Limb (tissue), 2 donors: ENCODE measurements at regions not wholly inside any gene's neighbourhood (a gene's known extent, or its start where the extent isn't known, plus 50 kb on each side); places are given as distances from the start of the nearest gene placed in this dataset.
"Not testable (repeated sequence)": the region's sequence is repeated elsewhere in the genome, so short reads cannot be mapped to it uniquely, and the experiment has no call there.

Experiments used
- DNase-seq, 2 donors: peaks; one replicate each; pipeline ENCODE4 v3.0.0-alpha.2; 2016; ENCODE audit errors: extremely low spot score in 2 of 2

DNA sequence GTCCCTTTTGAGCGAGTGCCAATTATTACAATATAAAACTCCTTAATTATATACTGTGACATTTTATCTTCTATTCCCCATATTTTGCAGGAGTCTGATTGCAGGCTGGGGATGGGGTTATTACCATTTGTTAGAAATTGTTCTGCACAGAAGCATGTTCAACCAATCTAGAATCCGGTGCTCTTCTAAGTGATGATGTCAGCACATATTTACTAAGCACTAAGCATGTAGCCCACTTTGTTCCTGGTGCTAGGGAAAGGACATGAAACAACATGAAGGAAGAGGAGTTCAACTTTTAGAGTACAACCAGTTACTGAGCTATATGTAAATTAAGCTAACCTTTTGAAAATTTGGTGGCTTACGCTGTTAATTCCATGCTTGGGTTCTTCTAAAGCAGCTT, 52.8 kb upstream of the IL1RAPL2 start:
- peak in 1 of 2 donors; percentile 1 for DNase-seq

DNA sequence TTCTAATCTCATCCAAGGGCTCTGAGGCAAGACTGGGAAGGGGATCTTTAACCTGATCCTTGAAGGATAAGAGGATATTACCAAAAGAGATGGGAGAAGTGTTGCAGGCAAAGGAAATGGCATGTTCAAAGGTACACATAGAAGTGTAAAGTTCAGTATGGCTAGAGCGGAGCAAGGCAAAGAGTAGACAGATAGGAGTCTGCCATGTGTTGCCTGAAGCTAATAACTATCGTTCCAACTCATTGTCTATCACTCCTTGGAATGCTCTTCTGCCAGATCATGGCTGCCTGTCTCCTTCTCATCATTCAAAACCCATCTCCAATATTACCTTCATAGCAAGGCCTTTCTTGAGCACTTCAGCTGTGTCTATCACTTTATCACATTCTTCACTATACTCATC, 55.2 kb upstream of the IL1RAPL2 start:
- DNase-seq = no peak

DNA sequence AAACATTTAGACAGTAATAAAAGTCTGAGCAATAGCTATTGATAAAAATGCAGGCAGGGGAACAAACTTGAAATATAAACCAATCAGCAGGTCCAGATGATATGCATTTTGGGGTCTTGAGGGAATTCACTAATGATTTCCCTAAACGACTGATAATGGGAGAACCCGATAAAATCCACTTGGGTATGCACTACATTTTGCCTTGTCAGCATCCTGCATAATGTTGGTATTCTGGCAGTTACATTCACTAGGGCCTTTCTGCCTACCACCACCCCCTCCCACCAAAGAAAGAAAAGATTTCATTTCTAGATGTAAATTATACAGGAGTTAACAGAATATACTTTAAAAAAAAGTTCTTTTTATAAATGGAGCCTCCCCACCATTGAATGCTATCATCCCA, 63.5 kb upstream of the IL1RAPL2 start:
- no peak for DNase-seq

DNA sequence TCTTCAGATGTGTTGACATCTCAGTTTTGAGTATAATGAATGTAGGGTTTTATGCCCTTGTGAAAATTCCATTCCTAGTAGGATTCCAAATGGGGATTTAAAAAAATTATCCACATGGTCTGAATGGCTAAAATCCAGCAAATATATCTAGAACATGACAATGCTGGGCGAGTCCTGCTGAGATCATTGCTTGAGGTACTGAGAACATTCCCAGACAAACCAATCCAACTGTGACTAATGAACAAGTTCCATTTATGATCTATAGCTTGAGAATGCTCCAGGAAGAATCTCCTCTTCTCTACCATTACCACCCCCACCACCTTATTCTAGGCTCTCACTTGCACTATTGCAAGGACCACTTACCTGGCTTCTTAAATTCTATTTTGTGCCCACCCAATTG, 77.2 kb upstream of the IL1RAPL2 start:
- DNase-seq = no peak

DNA sequence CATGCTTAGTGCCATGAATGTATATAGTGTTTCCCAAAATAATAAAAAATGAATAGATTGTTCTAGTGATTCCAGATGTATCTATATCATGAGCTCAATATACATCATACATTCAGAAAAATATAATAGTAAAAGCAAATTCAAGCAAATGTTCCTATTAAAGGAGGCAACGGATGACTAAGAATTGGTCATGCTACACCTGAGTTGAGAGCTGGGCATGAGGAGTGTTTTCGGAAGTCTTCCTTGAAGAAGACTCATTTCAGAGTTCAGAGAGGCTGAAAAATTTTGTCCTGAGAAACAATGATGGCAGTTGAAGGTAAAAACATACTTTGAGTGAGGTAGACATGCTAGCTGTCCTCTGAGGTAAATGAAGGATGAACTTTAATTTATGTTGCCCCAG, 79.3 kb upstream of the IL1RAPL2 start:
- no peak for DNase-seq

DNA sequence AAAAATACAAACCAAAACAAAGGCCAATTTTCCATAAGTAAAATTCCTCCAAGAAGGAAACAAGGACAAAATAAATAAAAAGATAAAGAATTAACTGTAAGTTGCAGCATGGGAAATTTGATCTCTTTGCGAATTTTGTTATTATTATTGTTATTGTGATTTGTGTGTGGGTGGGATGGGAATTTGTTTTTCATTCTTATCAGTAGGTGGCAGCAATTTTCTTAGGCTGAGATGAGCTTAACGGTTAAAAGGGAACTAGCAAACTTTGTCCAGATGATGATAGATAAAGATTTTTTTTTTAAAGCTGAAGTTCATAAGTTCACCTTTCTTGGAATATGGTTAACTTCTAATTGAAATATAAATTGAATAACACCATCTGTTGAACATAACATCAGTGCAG, 83.2 kb upstream of the IL1RAPL2 start:
- no peak for DNase-seq

DNA sequence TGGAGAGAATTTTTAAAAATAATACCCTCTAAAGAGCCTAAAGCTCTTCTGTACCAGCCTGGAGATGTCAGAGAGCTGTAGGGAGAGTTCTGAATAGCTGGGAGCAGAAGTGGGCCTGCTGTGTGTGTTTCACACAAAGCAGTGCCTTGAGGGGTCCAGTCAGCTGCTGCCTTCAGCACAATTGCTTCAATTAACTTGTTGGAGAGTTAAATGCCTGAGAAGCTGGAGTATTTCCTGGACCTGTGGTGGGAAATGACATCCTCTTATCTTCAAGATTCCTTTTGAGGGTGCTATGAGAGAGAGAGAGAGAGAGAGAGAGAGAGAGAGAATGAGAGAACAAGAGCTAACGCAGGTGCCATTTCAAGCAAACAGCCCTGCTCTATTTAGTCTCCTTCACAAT, 96.2 kb upstream of the IL1RAPL2 start:
- DNase-seq = no peak

DNA sequence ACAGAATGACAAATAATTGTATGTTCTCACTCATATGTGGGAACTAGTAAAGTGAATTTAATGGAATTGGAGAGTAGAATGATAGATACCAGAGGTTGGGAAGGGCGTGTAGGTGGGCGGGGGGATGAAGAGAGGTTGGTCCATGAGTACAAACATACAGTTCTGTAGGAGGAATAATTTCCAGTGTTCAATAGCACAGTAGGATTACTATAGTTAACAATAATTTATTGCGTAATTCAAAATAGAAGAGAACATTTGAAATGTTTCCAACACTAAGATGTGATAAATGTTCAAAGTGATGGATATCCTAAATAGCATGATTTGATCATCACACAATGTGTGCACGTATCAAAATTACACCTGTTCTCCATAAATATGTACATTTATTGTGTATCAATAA, 106.2 kb upstream of the IL1RAPL2 start:
- no peak for DNase-seq

DNA sequence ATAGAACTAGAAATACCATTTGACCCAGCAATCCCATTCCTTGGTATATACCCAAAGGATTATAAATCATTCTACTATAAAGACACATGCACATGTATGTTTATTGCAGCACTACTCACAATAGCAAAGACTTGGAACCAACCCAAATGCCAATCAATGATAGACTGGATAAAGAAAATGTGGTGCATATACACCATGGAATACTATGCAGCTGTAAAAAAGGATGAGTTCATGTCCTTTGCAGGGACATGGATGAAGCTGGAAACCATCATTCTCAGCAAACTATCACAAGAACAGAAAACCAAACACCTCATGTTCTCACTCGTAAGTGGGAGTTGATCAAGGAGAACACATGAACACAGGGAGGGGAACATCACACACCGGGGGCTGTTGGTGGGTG, 108.9 kb upstream of the IL1RAPL2 start:
- DNase-seq = not testable (repeated sequence)

DNA sequence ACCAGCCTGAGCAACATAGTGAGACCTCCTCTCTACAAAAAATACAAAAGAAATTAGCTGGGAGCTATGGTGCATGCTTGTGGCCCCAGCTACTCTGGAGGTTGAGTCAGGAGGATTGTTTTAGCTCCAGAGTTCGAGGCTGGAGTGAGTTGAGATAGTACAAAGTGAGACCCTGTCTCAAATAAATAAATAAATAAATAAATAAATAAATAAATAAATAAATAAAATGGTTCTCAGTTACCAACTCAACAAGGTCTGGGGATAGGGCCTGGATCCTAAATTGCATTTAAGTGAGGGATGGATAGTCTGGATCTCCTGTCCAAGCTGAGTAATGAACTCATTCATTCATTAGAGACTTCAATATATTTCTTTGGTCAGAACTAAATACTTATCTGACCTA, 115.7 kb upstream of the IL1RAPL2 start:
- no peak for DNase-seq

DNA sequence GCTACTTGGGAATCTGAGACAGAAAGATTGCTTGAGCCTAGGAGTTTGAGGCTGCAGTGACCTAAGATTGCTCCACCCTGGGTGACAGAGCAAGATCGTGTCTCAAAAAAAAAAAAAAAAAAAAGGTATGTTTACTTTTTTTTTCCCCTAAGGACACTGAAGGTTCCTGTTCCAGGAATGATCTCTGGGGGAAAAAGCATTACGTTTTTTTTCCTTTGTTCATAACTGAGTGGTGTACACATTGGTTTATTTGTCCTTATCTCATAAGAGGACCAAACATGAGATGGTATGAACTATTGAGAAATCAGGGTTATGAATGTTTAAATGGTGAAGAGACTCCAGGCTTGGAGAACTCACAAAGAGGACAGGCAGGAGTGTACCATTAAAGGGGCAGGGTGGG, 120.4 kb upstream of the IL1RAPL2 start:
- no peak for DNase-seq

DNA sequence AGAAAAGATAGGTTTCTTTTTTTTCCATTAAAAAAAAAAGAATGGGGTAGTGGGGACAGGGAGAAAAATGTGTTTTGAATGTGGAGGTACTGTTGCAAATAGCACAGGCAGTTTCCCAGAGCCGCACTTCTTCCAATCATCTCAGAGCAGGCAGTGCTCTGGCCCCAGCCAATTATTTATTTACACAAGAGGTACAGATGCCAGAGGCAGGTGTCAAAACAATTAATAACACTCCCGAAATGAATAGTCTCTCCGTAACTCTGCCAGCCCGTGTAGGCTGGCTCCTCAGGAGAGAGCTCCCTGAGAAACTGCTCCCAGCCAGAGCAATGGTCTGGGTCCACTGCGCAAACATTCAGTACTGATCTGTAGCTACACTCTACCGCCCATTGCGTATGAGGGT, 130.8 kb upstream of the IL1RAPL2 start:
- no peak for DNase-seq

DNA sequence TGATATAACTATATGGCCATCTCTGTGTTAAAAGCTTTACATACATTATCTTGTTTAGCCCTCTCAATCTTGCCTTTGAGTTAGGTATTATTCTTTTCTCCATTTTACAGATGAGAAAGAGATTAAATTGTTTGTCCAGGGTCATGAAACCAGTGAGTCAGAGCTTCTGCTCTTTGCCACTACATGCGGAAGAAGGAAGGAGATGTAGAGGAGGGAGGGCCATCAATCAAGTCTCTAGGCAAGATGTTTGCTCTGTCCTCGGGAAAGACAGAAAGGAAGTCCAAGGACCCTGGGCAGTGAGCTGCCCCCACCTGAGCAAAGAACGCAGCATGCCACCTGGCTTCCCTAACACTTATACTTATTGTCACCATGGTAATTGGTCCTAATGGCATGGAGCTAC, 133.7 kb upstream of the IL1RAPL2 start:
- no peak for DNase-seq

DNA sequence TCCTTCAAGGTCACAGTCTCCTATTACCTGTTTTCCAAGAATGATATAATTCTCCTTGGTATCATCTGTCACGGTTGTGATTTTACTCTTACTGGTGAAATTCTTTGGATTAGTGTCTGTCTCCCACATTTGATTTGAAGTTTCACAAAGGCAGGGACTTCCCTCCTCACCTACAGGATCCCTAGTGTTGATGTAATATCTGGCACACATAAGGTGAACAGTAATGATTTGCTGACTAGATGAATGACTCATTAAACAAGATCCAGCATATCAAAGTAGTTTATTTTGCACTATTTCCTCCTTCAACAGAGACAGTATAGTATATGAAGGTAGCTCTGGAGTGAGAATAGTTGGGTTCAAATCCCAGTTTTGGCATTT, 135.3 kb upstream of the IL1RAPL2 start:
- DNase-seq = no peak

DNA sequence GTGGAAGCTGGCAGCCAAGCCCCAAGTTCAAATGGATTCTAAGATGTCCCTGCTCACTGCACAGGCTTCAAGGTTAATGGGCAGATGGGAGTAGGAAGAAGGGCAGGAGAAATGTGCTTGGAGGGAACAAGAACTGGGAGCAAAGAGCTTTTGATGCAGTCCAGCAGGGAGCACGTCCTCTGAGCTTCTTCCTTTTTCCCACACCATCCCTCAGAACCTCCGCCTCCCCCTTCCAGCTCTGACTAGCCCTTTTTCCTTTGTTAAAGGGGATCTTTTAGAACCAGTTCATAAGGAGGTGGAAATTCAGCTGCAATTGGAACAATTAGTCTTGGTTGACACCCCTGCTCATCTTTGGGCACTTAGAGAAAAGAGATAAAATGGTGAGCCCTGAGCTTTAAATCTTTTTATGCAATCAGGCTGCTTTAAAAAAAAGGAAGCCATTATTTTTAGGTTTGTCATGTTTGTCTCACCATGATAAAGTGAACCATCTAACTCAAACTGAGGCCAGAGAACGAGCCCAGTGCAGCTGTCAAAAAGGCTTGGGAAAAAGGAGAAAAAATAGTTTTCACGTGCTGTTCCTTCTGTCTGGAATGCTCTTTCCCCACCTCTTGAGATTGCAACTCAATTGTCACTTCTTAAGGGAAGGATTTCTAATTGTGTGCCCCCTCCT, 135.8 kb upstream of the IL1RAPL2 start:
- DNase-seq = no peak

DNA sequence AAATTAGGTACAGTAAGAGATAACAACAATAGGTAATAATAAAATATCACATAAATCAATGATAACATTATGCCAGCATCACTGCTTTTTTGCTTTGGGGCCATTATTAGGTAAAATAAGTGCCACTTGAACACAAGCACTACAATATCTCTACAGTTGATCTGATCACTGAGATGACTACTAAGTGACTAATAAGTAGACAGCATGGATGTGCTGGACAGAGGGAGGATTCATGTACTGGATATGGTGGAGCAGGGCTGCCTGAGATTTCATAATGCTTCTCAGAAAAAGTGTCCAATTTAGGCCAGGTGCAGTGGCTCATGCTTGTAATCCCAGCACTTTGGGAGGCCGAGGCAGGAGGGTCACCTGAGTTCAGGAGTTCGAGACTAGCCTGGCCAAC, 137.8 kb upstream of the IL1RAPL2 start:
- no peak for DNase-seq

DNA sequence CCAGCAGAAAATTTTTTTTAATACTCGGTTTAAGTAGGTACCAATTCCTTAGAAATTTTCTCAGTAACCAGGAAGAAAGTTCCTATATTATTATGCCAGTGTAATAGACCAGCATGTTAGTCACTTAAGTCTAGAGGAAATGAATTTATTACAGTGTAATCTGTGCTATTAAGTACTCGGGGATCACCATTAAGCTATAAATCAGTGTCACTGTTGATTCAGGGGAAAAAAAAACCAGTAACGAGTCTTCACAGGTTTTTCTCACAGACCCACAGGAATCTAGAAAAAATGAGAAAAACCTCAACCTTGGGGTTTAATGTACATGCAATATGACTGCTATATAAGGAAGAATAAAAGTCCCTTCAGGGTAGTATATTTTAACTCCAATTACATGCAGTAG, 138.3 kb upstream of the IL1RAPL2 start:
- DNase-seq = no peak

DNA sequence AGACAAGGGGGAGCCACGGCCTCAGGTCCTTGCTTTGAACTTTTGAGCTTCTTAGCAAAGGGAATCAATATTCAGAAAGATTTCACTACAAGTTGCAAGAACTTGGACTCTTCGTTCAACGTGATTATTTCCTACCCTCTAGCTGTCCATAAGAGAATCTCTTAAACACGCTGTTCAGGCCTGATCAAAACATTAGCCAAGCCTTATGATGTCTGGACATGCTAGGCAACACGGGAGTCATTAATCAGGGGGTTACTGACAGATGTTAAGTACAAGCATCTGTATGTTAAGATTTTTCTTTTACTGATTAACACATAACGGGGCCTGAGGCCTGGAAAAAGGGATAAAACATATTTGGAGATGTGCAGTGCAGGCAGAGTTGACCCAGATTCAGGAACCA, 138.9 kb upstream of the IL1RAPL2 start:
- no peak for DNase-seq

DNA sequence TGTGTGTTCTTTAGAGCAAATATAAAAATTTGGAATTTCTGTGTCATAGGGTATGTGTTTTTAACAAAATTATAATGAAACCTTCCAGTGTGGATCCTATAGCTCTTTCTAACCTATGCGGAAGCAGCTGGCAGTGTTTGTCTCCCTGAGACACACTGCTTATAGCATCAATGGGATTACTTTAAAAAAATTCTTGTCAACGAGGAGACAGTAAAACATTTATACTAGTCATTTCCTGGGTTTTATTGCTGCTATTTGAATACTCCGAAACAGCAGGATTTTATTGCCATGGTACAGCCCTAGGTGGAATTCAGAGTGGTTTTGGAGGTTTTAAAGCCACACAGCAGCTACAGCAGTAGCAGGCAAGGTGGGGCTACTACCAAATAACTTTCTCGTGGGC, 145.1 kb upstream of the IL1RAPL2 start:
- DNase-seq = no peak

DNA sequence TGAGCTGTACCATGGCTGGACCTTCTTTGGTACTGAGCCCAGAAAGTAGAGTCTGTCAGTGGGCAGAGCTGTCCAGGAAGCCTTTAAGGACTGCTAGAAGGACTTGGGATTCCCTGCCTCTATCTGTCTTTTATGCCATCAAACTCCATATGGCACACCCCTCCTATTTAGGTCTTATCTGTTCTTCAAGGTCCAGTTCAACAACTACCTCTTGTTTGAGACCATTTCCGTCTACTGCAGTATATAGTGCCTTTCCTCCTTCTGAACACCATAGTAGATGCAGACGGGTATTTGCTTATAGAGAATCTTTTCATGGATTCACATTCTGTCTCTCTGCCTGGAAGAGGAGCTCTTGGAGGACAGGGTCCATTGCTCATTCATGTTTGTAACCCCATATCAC, 146.1 kb upstream of the IL1RAPL2 start:
- no peak for DNase-seq

DNA sequence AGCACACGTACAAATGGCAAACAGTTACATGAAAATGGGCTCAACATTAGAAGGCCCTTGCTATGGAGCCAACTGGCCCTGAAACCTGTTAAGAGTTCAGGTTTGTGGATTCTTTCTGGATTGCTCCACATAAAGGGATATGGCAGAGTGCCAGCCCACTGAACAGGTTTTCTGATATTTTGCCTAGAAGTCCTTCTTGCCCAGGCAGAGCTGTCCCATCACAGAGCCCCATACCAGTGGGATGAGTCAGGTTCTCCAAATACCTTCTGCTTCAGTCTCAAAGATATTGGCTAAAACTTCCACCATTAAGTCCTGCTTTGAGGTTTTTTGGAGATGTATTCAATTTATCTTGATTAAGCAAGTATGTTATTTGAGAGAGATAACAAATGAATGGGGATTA, 146.8 kb upstream of the IL1RAPL2 start:
- DNase-seq = no peak

DNA sequence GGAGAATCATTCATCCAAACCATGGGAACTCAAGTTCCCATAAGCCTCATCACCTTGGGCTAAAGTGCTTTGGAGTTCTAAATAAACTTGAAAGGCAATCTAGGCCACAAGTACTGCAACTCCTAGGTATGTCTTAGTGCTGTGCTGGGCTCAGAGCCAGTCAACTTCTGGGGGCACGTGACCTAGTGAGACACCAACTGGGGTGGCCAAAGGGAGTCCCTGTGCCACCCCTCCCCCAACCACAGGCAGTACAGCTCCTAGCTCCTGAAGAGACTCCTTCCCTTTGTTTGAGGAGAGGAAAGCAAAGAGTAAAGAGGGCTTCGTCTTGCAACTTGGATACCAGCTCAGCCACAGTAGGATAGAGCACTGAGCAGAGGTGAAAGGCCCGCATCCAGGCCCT, 154.2 kb upstream of the IL1RAPL2 start:
- no peak for DNase-seq

DNA sequence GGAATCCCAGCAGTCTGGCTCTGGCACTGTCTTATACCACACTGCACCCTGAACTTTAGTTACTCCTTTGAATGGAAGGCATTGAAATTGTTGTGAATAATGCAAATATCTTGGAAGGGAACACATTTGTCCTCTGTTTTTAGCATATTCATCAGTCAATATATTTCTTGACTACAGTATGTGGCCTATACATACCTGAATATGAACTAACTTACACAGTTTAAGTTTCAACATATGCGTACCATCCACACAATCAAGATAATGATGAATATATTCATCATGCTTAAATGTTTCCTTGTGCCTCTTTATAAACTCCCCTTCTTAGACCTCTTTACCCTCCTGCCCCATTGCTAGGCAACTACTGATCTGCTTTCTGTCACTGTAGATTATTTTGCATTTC, 145.7 kb upstream of the ESX1 start:
- no peak for DNase-seq

DNA sequence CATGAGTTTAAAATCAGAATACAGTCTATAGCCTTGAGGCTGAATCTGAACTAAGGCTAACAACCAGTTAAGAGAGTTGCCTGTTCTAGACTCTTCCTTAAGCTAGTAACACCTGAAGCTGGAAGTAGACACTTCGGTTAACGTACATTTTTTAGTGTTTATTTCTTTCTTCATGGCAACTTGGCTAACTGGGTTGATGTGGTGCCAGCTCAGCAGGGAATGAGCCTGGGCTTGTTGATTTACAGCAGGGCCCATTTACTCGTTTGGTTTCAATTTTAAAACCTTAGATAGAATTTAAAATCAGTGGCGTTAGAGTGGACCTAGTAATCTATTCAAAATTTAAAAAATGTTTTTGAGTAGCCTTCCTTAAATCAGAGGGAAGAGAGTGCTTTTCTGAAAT, 137.6 kb upstream of the ESX1 start:
- DNase-seq = no peak
